IMR-90 (cell line): ENCODE measurements at regions not wholly inside any gene's neighbourhood (a gene's known extent, or its start where the extent isn't known, plus 50 kb on each side); places are given as distances from the start of the nearest gene placed in this dataset.

ENCODE experiments used
- ATAC-seq: fragments of 200-7000 bp; cut with Tn5 transposase; 2 replicates; pipeline ENCODE4 v1.9.1; 2020; ENCODE audit warnings: low read depth, mild to moderate bottlenecking, moderate library complexity
- BruUV-seq: library from RNA; stranded (reverse); fragments of 400-500 nt; replicated peaks from 2 replicates; lab custom pipeline; 2021; lab: Mats Ljungman, UMichigan
- CTCF ChIA-PET: fragments of 300-600 bp; formaldehyde crosslinking; extraction: SDS; loops from one replicate; lab custom pipeline; 2021; ENCODE audit warnings: antibody characterized with exemption; lab: Yijun Ruan, JAX
- POLR2A ChIA-PET: fragments of 300-600 bp; sonication (Branson Sonifier 250); formaldehyde crosslinking; loops from one replicate; lab custom pipeline; 2022; ENCODE audit warnings: antibody characterized with exemption; ENCODE audit not compliant: unreplicated experiment; lab: Charles Lee
- DNase-seq: peaks from one replicate; pipeline ENCODE4 v3.0.0; 2013
- H2AFZ ChIP-seq: replicated peaks from 2 replicates; pipeline ENCODE3; 2013; ENCODE audit warnings: low read length, mild to moderate bottlenecking; ENCODE audit not compliant: poor library complexity
- H2AK5ac ChIP-seq: 2 replicates; pipeline ENCODE4 v1.6.1; 2013; ENCODE audit warnings: low read depth, low read length, inconsistent platforms
- H2AK9ac ChIP-seq: replicated peaks from 2 replicates; pipeline ENCODE3; 2013; ENCODE audit warnings: mild to moderate bottlenecking, low read depth, low read length, moderate library complexity; ENCODE audit not compliant: poor library complexity
- H2BK120ac ChIP-seq: 2 replicates; pipeline ENCODE4 v1.6.1; 2013; ENCODE audit warnings: low read depth, low read length, inconsistent platforms
- H2BK15ac ChIP-seq: 3 replicates; pipeline ENCODE4 v1.6.1; 2013; ENCODE audit warnings: low read depth, low read length, inconsistent platforms
- H2BK20ac ChIP-seq: 2 replicates; pipeline ENCODE4 v1.6.1; 2013; ENCODE audit warnings: low read depth, mild to moderate bottlenecking, inconsistent platforms, low read length, moderate library complexity
- H2BK5ac ChIP-seq: 2 replicates; pipeline ENCODE4 v1.6.1; 2013; ENCODE audit warnings: mild to moderate bottlenecking, low read depth, low read length, inconsistent platforms; ENCODE audit not compliant: poor library complexity, severe bottlenecking
- H3K14ac ChIP-seq: replicated peaks from 2 replicates; pipeline ENCODE4 v1.6.1; 2013; ENCODE audit warnings: low read depth, low read length, inconsistent platforms
- H3K18ac ChIP-seq: 2 replicates; pipeline ENCODE4 v1.6.1; 2013; ENCODE audit warnings: low read depth, low read length, control low read depth
- H3K23ac ChIP-seq: 2 replicates; pipeline ENCODE4 v1.6.1; 2013; ENCODE audit warnings: low read depth, low read length, inconsistent platforms
- H3K27ac ChIP-seq: 2 replicates; pipeline ENCODE4 v1.5.1; 2013; ENCODE audit warnings: mild to moderate bottlenecking, control low read depth, low read length; ENCODE audit not compliant: insufficient read depth
- H3K27me3 ChIP-seq: 2 replicates; pipeline ENCODE4 v1.6.1; 2013; ENCODE audit warnings: low read length; ENCODE audit not compliant: control insufficient read depth, insufficient read depth
- H3K36me3 ChIP-seq: 2 replicates; pipeline ENCODE4 v1.6.1; 2013; ENCODE audit warnings: low read length, mixed read lengths; ENCODE audit not compliant: control insufficient read depth, insufficient read depth
- H3K4ac ChIP-seq: 2 replicates; pipeline ENCODE4 v1.6.1; 2013; ENCODE audit warnings: low read depth, low read length, inconsistent platforms
- H3K4me1 ChIP-seq: 2 replicates; pipeline ENCODE4 v1.6.1; 2013; ENCODE audit warnings: low read length, mixed read lengths; ENCODE audit not compliant: control insufficient read depth, insufficient read depth
- H3K4me2 ChIP-seq: 2 replicates; pipeline ENCODE4 v1.6.1; 2013; ENCODE audit warnings: low read depth, mild to moderate bottlenecking, control low read depth, low read length, moderate library complexity
- H3K4me3 ChIP-seq: 2 replicates; pipeline ENCODE4 v1.5.1; 2013; ENCODE audit warnings: low read depth, mild to moderate bottlenecking, control low read depth, low read length, moderate library complexity; ENCODE audit not compliant: insufficient read depth
- H3K56ac ChIP-seq: 2 replicates; pipeline ENCODE4 v1.6.1; 2013; ENCODE audit warnings: low read length, inconsistent platforms; ENCODE audit not compliant: insufficient read depth; ENCODE audit errors: extremely low read depth
- H3K79me1 ChIP-seq, 2 experiments: 2 replicates each; pipeline ENCODE4 v1.6.1; 2013; ENCODE audit warnings: low read length in 2 of 2, inconsistent platforms in 1 of 2, low read depth in 1 of 2
- H3K9ac ChIP-seq: 2 replicates; pipeline ENCODE4 v1.6.1; 2013; ENCODE audit warnings: low read depth, low read length, control low read depth
- H3K9me1 ChIP-seq: 2 replicates; pipeline ENCODE4 v1.6.1; 2013; ENCODE audit warnings: low read length, inconsistent platforms; ENCODE audit not compliant: insufficient read depth
- H3K9me3 ChIP-seq: 2 replicates; pipeline ENCODE4 v1.6.1; 2013; ENCODE audit warnings: low read length; ENCODE audit not compliant: control insufficient read depth, insufficient read depth
- H4K20me1 ChIP-seq: 2 replicates; pipeline ENCODE4 v1.6.1; 2013; ENCODE audit warnings: low read length, inconsistent platforms; ENCODE audit not compliant: insufficient read depth
- H4K5ac ChIP-seq: 2 replicates; pipeline ENCODE4 v1.6.1; 2013; ENCODE audit warnings: mild to moderate bottlenecking, low read depth, low read length, control low read depth
- H4K8ac ChIP-seq, 2 experiments: 2 replicates each; pipeline ENCODE4 v1.6.1; 2013; ENCODE audit warnings: low read depth in 2 of 2, low read length in 2 of 2, control low read depth in 1 of 2, inconsistent platforms in 1 of 2
- H4K91ac ChIP-seq: 2 replicates; pipeline ENCODE4 v1.6.1; 2013; ENCODE audit warnings: low read depth, low read length, inconsistent platforms; ENCODE audit not compliant: insufficient read depth
- RCOR1 ChIP-seq: IDR thresholded peaks from 2 replicates; pipeline ENCODE4 v1.6.1; 2012; ENCODE audit warnings: mild to moderate bottlenecking, low read length, improper control_type of control experiment; ENCODE audit not compliant: insufficient replicate concordance
- WGBS, 2 experiments: methylation state at CpG; one replicate each; pipeline versions ENCODE4 v1.1.5 to v1.1.7; 2013; ENCODE audit warnings: missing lambda C conversion rate in 2 of 2; ENCODE audit not compliant: insufficient read length in 1 of 2; ENCODE audit errors: extremely low coverage in 2 of 2; 5-methylcytosine and 5-hydroxymethylcytosine counted together
- dilution Hi-C: fragments of 300-500 bp; cut with HindIII; formaldehyde crosslinking; loops from one replicate; pipeline ENCODE4 v1.14.3; 2018; ENCODE audit warnings: low sequenced_read_pairs; ENCODE audit not compliant: unreplicated experiment
- in situ Hi-C: fragments of 300-500 bp; cut with MboI; formaldehyde crosslinking; loops from 3 replicates; pipeline ENCODE4 v1.14.3; 2019; ENCODE audit warnings: low sequenced_read_pairs, inconsistent platforms, mixed read lengths
- intact Hi-C: fragments of 100-400 bp; cut with micrococcal nuclease; formaldehyde crosslinking; loops from 2 replicates; pipeline ENCODE4 v1.10.0; 2022

- Histone ChIP-seq H3K9ac (no peak overlapping the region), H3K4me2 (no peak overlapping the region), H2BK20ac (peak overlapping the region; percentile 57; the same call in 1 of the 2 replicates), H4K91ac (peak overlapping the region; percentile 94), H4K8ac (peak overlapping the region in 1 of 2 experiments; percentile 89; a peak in 2 of 4 replicates), H3K4me1 (peaks cover 18% of the 10 kb centered on the region), H2BK5ac (peak overlapping the region; percentile 89), H3K36me3 (no peaks in the 10 kb centered on the region), H2BK120ac (peak overlapping the region; percentile 97), H3K79me1 (no peaks in the 10 kb centered on the region), H2AFZ (peak overlapping the region; percentile 66), H3K9me3 (no peaks in the 10 kb centered on the region), H2AK5ac (peak overlapping the region; percentile 91), H3K23ac (no peak overlapping the region), H3K14ac (no peak overlapping the region; the same call in 1 of the 2 replicates), H3K4ac (peak overlapping the region; percentile 95; the same call in 1 of the 2 replicates), H3K4me3 (no peak overlapping the region), H3K56ac (no peak overlapping the region), H4K5ac (no peak overlapping the region), H4K20me1 (no peaks in the 10 kb centered on the region), H2BK15ac (no peak overlapping the region; the same call in 2 of the 3 replicates), H3K27ac (no peak overlapping the region), H3K9me1 (peaks cover 10% of the 10 kb centered on the region; the same call in 1 of the 2 replicates), H3K18ac (no peak overlapping the region), H3K27me3 (peaks cover 15% of the 10 kb centered on the region; the same call in 1 of the 2 replicates), H2AK9ac (peak overlapping the region; percentile 48)
- 79% methylated on average over 7 of the region's 13 CpGs; no CpG with 5 or more reads in 1 of the 2 experiments for whole genome bisulfite sequencing, 2 experiments
- intact Hi-C loops: no loop called here
- POLR2A ChIA-PET: no interaction called here
- in situ Hi-C loops: no loop called here
- no peak for TF ChIP-seq RCOR1
- CTCF ChIA-PET: no interaction called here
- dilution Hi-C loops: no loop called here
- ATAC-seq (no peak), DNase-seq (no peak)
- no TSS peak for BruUV-seq
These were observed 123.7 kb upstream of the GLI2 start for GRCh38 chr2:120611961-120612360.
